H1 (cell line): ENCODE measurements at regions not wholly inside any gene's neighbourhood (a gene's known extent, or its start where the extent isn't known, plus 50 kb on each side); places are given as distances from the start of the nearest gene placed in this dataset.

Experiments
- CTCF ChIA-PET: fragments of 300-600 bp; sonication (Branson Sonifier 250); formaldehyde crosslinking; loops from one replicate; lab custom pipeline; 2021; ENCODE audit not compliant: partially characterized antibody; lab: Charles Lee
- POLR2A ChIA-PET: fragments of 300-600 bp; sonication (Branson Sonifier 250); formaldehyde crosslinking; loops from one replicate; lab custom pipeline; 2021; ENCODE audit warnings: inconsistent platforms; ENCODE audit not compliant: partially characterized antibody; lab: Charles Lee
- DNase-seq, 2 experiments: peaks; one replicate each; pipeline versions ENCODE4 v3.0.0 to v3.0.0-alpha.2; 2010 to 2022; ENCODE audit warnings: low spot score in 2 of 2, low read depth in 1 of 2, mixed read lengths in 1 of 2
- FAIRE-seq: peaks from 2 replicates; lab custom pipeline; 2011; peaks lifted over from hg19 to GRCh38; lab: Jason Lieb, UNC
- H2AFZ ChIP-seq: 2 replicates; pipeline ENCODE4 v1.8.1; 2012; ENCODE audit warnings: low read length, inconsistent platforms
- H2AK5ac ChIP-seq: 2 replicates; pipeline ENCODE4 v1.6.1; 2013; ENCODE audit warnings: low read depth, low read length
- H2BK120ac ChIP-seq: replicated peaks from 2 replicates; pipeline ENCODE3; 2013; ENCODE audit warnings: low read depth, low read length, inconsistent platforms
- H2BK12ac ChIP-seq: 2 replicates; pipeline ENCODE4 v1.6.1; 2013; ENCODE audit warnings: low read depth, low read length
- H2BK15ac ChIP-seq: 2 replicates; pipeline ENCODE4 v1.6.1; 2013; ENCODE audit warnings: low read length
- H2BK20ac ChIP-seq: 2 replicates; pipeline ENCODE4 v1.6.1; 2013; ENCODE audit warnings: low read length
- H2BK5ac ChIP-seq: 2 replicates; pipeline ENCODE4 v1.6.1; 2013; ENCODE audit warnings: low read depth, low read length
- H3K14ac ChIP-seq: 2 replicates; pipeline ENCODE4 v1.6.1; 2013; ENCODE audit warnings: inconsistent platforms; ENCODE audit not compliant: insufficient read length
- H3K18ac ChIP-seq: 2 replicates; pipeline ENCODE4 v1.6.1; 2013; ENCODE audit warnings: low read length; ENCODE audit errors: extremely low read depth
- H3K23ac ChIP-seq: 2 replicates; pipeline ENCODE4 v1.6.1; 2013; ENCODE audit warnings: inconsistent platforms; ENCODE audit not compliant: insufficient read length
- H3K23me2 ChIP-seq: 2 replicates; pipeline ENCODE4 v1.6.1; 2013; ENCODE audit warnings: low read depth, low read length
- H3K27ac ChIP-seq: 2 replicates; pipeline ENCODE4 v1.6.1; 2011; ENCODE audit warnings: low read depth, low read length, inconsistent platforms
- H3K27me3 ChIP-seq, 4 experiments: replicated peaks in 1 of 4; 1 replicate in 1 of 4; 2 replicates in 3 of 4; pipeline versions ENCODE4 v1.6.1 to v1.8.1; 2011 to 2013; ENCODE audit warnings: low read length in 3 of 4, mild to moderate bottlenecking in 3 of 4, inconsistent platforms in 2 of 4, mixed read lengths in 2 of 4, moderate library complexity in 1 of 4; ENCODE audit not compliant: control insufficient read depth in 3 of 4, insufficient read depth in 3 of 4; ENCODE audit errors: extremely low read depth in 1 of 4
- H3K36me3 ChIP-seq, 4 experiments: 2 replicates each; pipeline versions ENCODE4 v1.6.1 to v1.8.1; 2011 to 2013; ENCODE audit warnings: mild to moderate bottlenecking in 4 of 4, low read length in 3 of 4, moderate library complexity in 2 of 4, control low read depth in 1 of 4, inconsistent platforms in 1 of 4; ENCODE audit not compliant: insufficient read depth in 4 of 4, control insufficient read depth in 2 of 4
- H3K4ac ChIP-seq: replicated peaks from 2 replicates; pipeline ENCODE3; 2013; ENCODE audit warnings: low read length, low read depth, mixed read lengths, inconsistent platforms; ENCODE audit not compliant: insufficient read length
- H3K4me1 ChIP-seq, 4 experiments: replicated peaks in 1 of 4; 1 replicate in 1 of 4; 2 replicates in 3 of 4; pipeline versions ENCODE4 v1.6.1 to v1.8.1; 2011 to 2013; ENCODE audit warnings: low read length in 3 of 4, inconsistent platforms in 2 of 4, mixed read lengths in 1 of 4; ENCODE audit not compliant: insufficient read depth in 4 of 4, control insufficient read depth in 3 of 4
- H3K4me2 ChIP-seq, 2 experiments: 2 replicates each; pipeline versions ENCODE4 v1.6.1 to v1.8.1; 2011 to 2013; ENCODE audit warnings: low read depth in 2 of 2, low read length in 2 of 2, control low read depth in 1 of 2, inconsistent platforms in 1 of 2, mild to moderate bottlenecking in 1 of 2; ENCODE audit not compliant: insufficient read depth in 1 of 2
- H3K4me3 ChIP-seq, 4 experiments: fragments of 200-600, 300-600 bp in 1 of 4; sonication (generic), shearing (Covaris generic), sonication (Bioruptor Twin) in 1 of 4; 2 replicates each; pipeline versions ENCODE4 v1.5.1 to v1.8.1; 2011 to 2016; ENCODE audit warnings: low read length in 4 of 4, low read depth in 3 of 4, control low read depth in 2 of 4, inconsistent platforms in 2 of 4, mild to moderate bottlenecking in 2 of 4, mixed read lengths in 1 of 4, moderate library complexity in 1 of 4; ENCODE audit not compliant: insufficient read depth in 2 of 4; ENCODE audit errors: extremely low read depth in 1 of 4
- H3K56ac ChIP-seq: replicated peaks from 2 replicates; pipeline ENCODE3; 2013; ENCODE audit warnings: low read depth, mild to moderate bottlenecking, mixed read lengths, low read length, inconsistent platforms; ENCODE audit not compliant: insufficient read length
- H3K79me1 ChIP-seq: 2 replicates; pipeline ENCODE4 v1.6.1; 2013; ENCODE audit warnings: low read depth, low read length, control low read depth
- H3K79me2 ChIP-seq, 2 experiments: 2 replicates each; pipeline versions ENCODE4 v1.6.1 to v1.8.1; 2012 to 2013; ENCODE audit warnings: low read length in 2 of 2, mild to moderate bottlenecking in 2 of 2, inconsistent platforms in 1 of 2; ENCODE audit not compliant: insufficient read depth in 2 of 2, control insufficient read depth in 1 of 2
- H3K9ac ChIP-seq, 4 experiments: replicated peaks in 1 of 4; 1 replicate in 1 of 4; 2 replicates in 3 of 4; pipeline versions ENCODE4 v1.6.1 to v1.8.1; 2011 to 2013; ENCODE audit warnings: low read depth in 3 of 4, low read length in 3 of 4, control low read depth in 2 of 4, mild to moderate bottlenecking in 2 of 4, moderate library complexity in 2 of 4, inconsistent platforms in 1 of 4; ENCODE audit errors: extremely low read depth in 1 of 4
- H3K9me3 ChIP-seq, 2 experiments: 2 replicates each; pipeline versions ENCODE4 v1.6.1 to v1.8.1; 2012 to 2013; ENCODE audit warnings: mild to moderate bottlenecking in 2 of 2, moderate library complexity in 2 of 2, control low read depth in 1 of 2, inconsistent platforms in 1 of 2, low read depth in 1 of 2, low read length in 1 of 2, mixed read lengths in 1 of 2; ENCODE audit not compliant: insufficient read depth in 2 of 2
- H4K20me1 ChIP-seq, 2 experiments: replicated peaks in 1 of 2; 2 replicates each; pipeline versions ENCODE3 to v1.8.1; 2011 to 2013; ENCODE audit warnings: inconsistent platforms in 2 of 2, low read length in 2 of 2, mild to moderate bottlenecking in 1 of 2; ENCODE audit not compliant: insufficient read depth in 2 of 2, control insufficient read depth in 1 of 2
- H4K5ac ChIP-seq: 2 replicates; pipeline ENCODE4 v1.6.1; 2013; ENCODE audit warnings: low read length, low read depth, mixed read lengths, inconsistent platforms; ENCODE audit not compliant: insufficient read length
- H4K8ac ChIP-seq: 2 replicates; pipeline ENCODE4 v1.8.0; 2013; ENCODE audit warnings: mild to moderate bottlenecking, moderate library complexity, low read length, inconsistent platforms; ENCODE audit not compliant: insufficient read depth; ENCODE audit errors: extremely low read depth
- H4K91ac ChIP-seq: replicated peaks from 2 replicates; pipeline ENCODE3; 2013; ENCODE audit warnings: low read length, mixed read lengths, inconsistent platforms; ENCODE audit not compliant: insufficient read length
- CHD1 ChIP-seq: IDR thresholded peaks from 2 replicates; pipeline ENCODE4 v1.6.1; 2012; ENCODE audit warnings: low read depth, low read length, improper control_type of control experiment
- CTBP2 ChIP-seq: IDR thresholded peaks from 2 replicates; pipeline ENCODE4 v1.7.0; 2011; ENCODE audit warnings: borderline replicate concordance, mild to moderate bottlenecking, moderate library complexity, mixed read lengths, low read length; ENCODE audit not compliant: insufficient read depth, insufficient read length
- POLR2A ChIP-seq, 2 experiments: IDR thresholded peaks; 1 replicate in 1 of 2; 2 replicates in 1 of 2; pipeline ENCODE4 v1.6.1; 2011; ENCODE audit warnings: low read depth in 2 of 2, low read length in 2 of 2, mild to moderate bottlenecking in 2 of 2; ENCODE audit errors: control extremely low read depth in 1 of 2
- POLR2AphosphoS5 ChIP-seq: IDR thresholded peaks from 2 replicates; pipeline ENCODE4 v1.6.1; 2011; ENCODE audit warnings: low read depth, low read length
- WGBS, 2 experiments: shearing (Covaris generic) in 1 of 2; methylation state at CpG; one replicate each; pipeline versions ENCODE4 v1.1.6 to v1.1.7; 2013 to 2015; ENCODE audit warnings: low lambda C conversion rate in 2 of 2, mixed read lengths in 2 of 2, inconsistent platforms in 1 of 2, low coverage in 1 of 2, missing lambda C conversion rate in 1 of 2; ENCODE audit not compliant: insufficient replicate concordance in 2 of 2, insufficient coverage in 1 of 2, insufficient read length in 1 of 2; ENCODE audit errors: extremely low coverage in 1 of 2, missing lambda C conversion rate in 1 of 2; 5-methylcytosine and 5-hydroxymethylcytosine counted together

DNA sequence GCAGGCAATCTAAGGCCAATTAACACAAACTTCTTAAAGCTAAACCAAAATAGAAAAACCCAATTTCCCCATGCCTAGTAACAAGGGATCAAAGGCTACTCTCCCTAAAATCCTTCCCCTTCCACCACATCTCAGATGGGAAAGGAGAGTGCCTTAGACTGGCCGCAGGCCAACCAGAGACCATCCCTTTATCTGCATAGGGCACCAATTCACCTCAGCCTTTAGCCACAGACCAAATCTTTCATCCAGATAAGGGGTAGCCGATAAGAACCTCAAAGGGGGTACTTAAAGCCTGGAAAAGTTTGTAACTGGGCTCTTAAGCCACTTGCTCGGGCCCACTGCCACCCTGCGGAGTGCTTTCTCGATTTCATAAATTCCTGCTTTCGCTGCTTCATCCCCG is 68.3 kb downstream of the TEX13C start:
- H2BK12ac ChIP-seq, result no peak overlapping the region
- no peak for FAIRE-seq

More for the DNA sequence above, 68.3 kb downstream of the TEX13C start:
- Histone ChIP-seq H3K27ac (no peak overlapping the region), H3K14ac (no peak overlapping the region), H3K79me1 (no peaks in the 10 kb centered on the region), H3K79me2 (peaks cover 0 to 33% of the 10 kb centered on the region in 2 experiments; a peak in 2 of 4 replicates), H4K5ac (no peak overlapping the region), H2BK5ac (no peak overlapping the region), H2BK15ac (no peak overlapping the region), H3K23ac (no peak overlapping the region), H2BK120ac (no peak overlapping the region), H3K4ac (no peak overlapping the region), H3K4me3 (peak overlapping the region in 2 of 4 experiments; percentile 23 to 55; a peak in 3 of 8 replicates), H4K91ac (no peak overlapping the region), H2BK20ac (no peak overlapping the region), H2AFZ (no peak overlapping the region), H3K18ac (no peak overlapping the region; the same call in 1 of the 2 replicates), H3K27me3 (no peaks in the 10 kb centered on the region), H4K8ac (no peak overlapping the region), H3K56ac (no peak overlapping the region), H4K20me1 (peaks cover 0 to 1% of the 10 kb centered on the region in 2 experiments), H3K4me2 (peak overlapping the region; percentile 54 to 61), H3K9me3 (no peaks in the 10 kb centered on the region), H2AK5ac (no peak overlapping the region), H3K23me2 (no peaks in the 10 kb centered on the region), H3K4me1 (no peaks in the 10 kb centered on the region; a peak in 1 of 7 replicates), H3K9ac (peak overlapping the region in 1 of 4 experiments; percentile 32; a peak in 1 of 7 replicates), H3K36me3 (peaks cover 4 to 62% (median 24%) of the 10 kb centered on the region in 4 experiments; a peak in 6 of 8 replicates)
- TF ChIP-seq POLR2A (IDR thresholded peaks at IDR 0.05; ENCODE audit: control extremely low read depth in 1 of 2, low read depth in 2 of 2, low read length in 2 of 2) (peak in 1 of 2 experiments; percentile 64; a peak in 1 of 3 replicates), POLR2AphosphoS5 (peak; percentile 53; the same call in 1 of the 2 replicates), CHD1 (no peak), CTBP2 (no peak)
- POLR2A ChIA-PET, result interaction anchor here (1.2 kb wide), 1 partner anchor 182 kb away, joined by 5 read pairs; no protein-coding TSS in a partner anchor
- no peak for DNase-seq
- WGBS, 2 experiments, result 92% methylated on average over 7 of the region's 7 CpGs; no CpG with 5 or more reads in 1 of the 2 experiments
- CTCF ChIA-PET, result no interaction called here
